ENCODE measurements at regions not wholly inside any gene's neighbourhood (a gene's known extent, or its start where the extent isn't known, plus 50 kb on each side); places are given as distances from the start of the nearest gene placed in this dataset.

DNA sequence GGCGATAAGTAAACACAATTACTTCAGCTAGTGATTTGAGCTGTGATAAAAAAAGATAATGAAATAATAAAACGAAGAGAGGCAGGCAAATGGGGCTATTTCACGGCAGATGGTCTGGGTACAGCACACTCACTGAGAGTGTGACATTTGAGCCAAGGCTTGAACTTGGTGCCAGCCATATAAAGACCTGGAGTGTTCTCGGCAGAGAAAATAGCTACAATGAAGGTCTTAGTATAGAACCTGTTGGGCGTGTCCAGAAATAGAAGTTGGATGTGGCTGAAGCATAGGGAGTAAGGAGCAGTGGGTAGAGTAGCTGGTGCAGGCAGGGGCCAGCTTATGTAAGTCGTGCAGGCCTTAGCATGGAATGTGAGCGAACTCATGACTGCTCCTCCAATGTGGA, 660.3 kb upstream of the WWC1 start:
- ATAC-seq: no peak
- TF ChIP-seq, protein P1, sequence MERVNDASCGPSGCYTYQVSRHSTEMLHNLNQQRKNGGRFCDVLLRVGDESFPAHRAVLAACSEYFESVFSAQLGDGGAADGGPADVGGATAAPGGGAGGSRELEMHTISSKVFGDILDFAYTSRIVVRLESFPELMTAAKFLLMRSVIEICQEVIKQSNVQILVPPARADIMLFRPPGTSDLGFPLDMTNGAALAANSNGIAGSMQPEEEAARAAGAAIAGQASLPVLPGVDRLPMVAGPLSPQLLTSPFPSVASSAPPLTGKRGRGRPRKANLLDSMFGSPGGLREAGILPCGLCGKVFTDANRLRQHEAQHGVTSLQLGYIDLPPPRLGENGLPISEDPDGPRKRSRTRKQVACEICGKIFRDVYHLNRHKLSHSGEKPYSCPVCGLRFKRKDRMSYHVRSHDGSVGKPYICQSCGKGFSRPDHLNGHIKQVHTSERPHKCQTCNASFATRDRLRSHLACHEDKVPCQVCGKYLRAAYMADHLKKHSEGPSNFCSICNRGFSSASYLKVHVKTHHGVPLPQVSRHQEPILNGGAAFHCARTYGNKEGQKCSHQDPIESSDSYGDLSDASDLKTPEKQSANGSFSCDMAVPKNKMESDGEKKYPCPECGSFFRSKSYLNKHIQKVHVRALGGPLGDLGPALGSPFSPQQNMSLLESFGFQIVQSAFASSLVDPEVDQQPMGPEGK (CRISPR knock-in tag; IDR thresholded peaks at IDR 0.05; ENCODE audit: borderline replicate concordance): no peak
- no peak for TF ChIP-seq ZNF70 (CRISPR knock-in tag; IDR thresholded peaks at IDR 0.05)

DNA sequence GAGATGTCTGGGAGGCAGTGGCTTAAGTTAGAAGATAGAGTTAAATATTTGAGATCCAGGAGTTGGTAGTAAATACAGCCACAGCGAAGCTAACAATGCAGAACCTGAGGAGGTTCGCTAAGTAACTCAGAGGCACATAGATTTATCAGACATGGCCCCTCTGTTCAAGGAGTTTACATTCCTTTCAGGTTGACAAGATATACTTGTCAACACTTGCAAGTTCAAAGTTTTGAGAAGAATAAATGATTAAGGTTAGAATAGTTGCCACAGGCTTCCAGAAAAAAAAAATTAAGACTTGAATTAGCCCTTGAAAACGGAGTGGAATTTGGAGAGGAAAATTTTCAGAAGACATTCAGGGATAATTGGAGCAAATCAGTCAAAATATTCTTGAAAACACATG, 658.3 kb upstream of the WWC1 start:
- TF ChIP-seq ISL1 (CRISPR knock-in tag; IDR thresholded peaks at IDR 0.05): no peak
- no peak for TF ChIP-seq ZNF8 (CRISPR knock-in tag; IDR thresholded peaks at IDR 0.05)
- no peak for TF ChIP-seq ESRRG (CRISPR knock-in tag; IDR thresholded peaks at IDR 0.05)
- TF ChIP-seq, protein P2, sequence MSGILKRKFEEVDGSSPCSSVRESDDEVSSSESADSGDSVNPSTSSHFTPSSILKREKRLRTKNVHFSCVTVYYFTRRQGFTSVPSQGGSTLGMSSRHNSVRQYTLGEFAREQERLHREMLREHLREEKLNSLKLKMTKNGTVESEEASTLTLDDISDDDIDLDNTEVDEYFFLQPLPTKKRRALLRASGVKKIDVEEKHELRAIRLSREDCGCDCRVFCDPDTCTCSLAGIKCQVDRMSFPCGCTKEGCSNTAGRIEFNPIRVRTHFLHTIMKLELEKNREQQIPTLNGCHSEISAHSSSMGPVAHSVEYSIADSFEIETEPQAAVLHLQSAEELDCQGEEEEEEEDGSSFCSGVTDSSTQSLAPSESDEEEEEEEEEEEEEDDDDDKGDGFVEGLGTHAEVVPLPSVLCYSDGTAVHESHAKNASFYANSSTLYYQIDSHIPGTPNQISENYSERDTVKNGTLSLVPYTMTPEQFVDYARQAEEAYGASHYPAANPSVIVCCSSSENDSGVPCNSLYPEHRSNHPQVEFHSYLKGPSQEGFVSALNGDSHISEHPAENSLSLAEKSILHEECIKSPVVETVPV (CRISPR knock-in tag; IDR thresholded peaks at IDR 0.05): no peak
- no peak for TF ChIP-seq ZNF565 (CRISPR knock-in tag; conservative IDR thresholded peaks at IDR 0.05; ENCODE audit: low read depth)
- no peak for TF ChIP-seq ARNTL (CRISPR knock-in tag; IDR thresholded peaks at IDR 0.05; ENCODE audit: borderline replicate concordance, low read depth)
- TF ChIP-seq, protein P1 (CRISPR knock-in tag; IDR thresholded peaks at IDR 0.05; ENCODE audit: borderline replicate concordance): no peak
- TF ChIP-seq PPARA (CRISPR knock-in tag; IDR thresholded peaks at IDR 0.05; ENCODE audit: borderline replicate concordance): no peak
- TF ChIP-seq, protein P3, sequence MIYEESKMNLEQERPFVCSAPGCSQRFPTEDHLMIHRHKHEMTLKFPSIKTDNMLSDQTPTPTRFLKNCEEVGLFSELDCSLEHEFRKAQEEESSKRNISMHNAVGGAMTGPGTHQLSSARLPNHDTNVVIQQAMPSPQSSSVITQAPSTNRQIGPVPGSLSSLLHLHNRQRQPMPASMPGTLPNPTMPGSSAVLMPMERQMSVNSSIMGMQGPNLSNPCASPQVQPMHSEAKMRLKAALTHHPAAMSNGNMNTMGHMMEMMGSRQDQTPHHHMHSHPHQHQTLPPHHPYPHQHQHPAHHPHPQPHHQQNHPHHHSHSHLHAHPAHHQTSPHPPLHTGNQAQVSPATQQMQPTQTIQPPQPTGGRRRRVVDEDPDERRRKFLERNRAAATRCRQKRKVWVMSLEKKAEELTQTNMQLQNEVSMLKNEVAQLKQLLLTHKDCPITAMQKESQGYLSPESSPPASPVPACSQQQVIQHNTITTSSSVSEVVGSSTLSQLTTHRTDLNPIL (CRISPR knock-in tag; IDR thresholded peaks at IDR 0.05; ENCODE audit: low read depth): no peak
- TF ChIP-seq CSDC2 (CRISPR knock-in tag; IDR thresholded peaks at IDR 0.05): no peak
- TF ChIP-seq RARB (CRISPR knock-in tag; IDR thresholded peaks at IDR 0.05): no peak
- TF ChIP-seq ZNF70 (CRISPR knock-in tag; IDR thresholded peaks at IDR 0.05): no peak
- no peak for TF ChIP-seq ZFP30 (CRISPR knock-in tag; IDR thresholded peaks at IDR 0.05)
- no peak for TF ChIP-seq SNAI2 (CRISPR knock-in tag; IDR thresholded peaks at IDR 0.05)
- no peak for TF ChIP-seq OSR1 (CRISPR knock-in tag; IDR thresholded peaks at IDR 0.05)
- TF ChIP-seq ZFP3 (CRISPR knock-in tag; IDR thresholded peaks at IDR 0.05): no peak
- TF ChIP-seq TOX (CRISPR knock-in tag; IDR thresholded peaks at IDR 0.05; ENCODE audit: borderline replicate concordance): no peak
- no peak for ATAC-seq

DNA sequence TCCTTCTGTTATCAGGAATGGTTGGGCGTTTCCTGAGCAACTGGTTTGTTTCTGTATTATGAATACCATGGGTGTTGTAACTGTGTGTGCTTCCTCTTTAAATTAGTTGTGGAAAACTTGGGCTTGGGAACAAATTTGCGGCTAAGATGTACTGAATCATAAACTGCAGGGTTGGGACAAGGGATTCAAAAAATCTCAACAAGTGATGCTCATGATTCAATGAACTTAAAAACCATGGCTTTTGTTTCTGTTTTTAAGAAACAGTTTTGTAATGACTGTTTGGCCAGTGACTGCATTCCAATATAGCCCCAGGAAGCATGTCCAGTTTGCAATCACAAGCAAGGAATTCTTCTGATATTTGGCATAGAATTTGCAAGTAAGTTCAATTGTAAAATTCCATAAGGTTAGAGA, 657.5 kb upstream of the WWC1 start:
- ATAC-seq: no peak; the same call in 2 of the 3 replicates
- TF ChIP-seq TOX (CRISPR knock-in tag; IDR thresholded peaks at IDR 0.05; ENCODE audit: borderline replicate concordance): no peak

DNA sequence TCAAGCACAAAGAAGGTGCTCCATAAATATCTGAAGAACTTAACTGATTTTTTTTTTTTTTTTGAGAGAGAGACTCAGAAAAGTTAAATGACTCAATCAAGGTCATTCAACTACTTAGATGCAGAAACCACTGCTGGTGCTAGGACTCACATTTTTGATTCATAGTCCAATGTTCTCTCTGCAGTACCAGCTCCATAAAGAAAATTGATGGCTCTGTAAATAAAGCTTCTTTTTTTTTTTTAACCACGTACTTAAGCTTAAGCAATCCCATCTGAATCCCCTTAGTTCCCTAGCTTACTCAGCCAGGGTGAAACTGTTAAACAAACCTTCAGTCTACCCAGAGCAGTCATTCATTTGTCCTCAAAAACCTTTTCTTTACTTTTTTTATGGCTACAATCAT, 657.0 kb upstream of the WWC1 start:
- ATAC-seq: no peak
- TF ChIP-seq ZFP30 (CRISPR knock-in tag; IDR thresholded peaks at IDR 0.05) (no peak), ESRRG (CRISPR knock-in tag; IDR thresholded peaks at IDR 0.05) (no peak), ZNF565 (CRISPR knock-in tag; conservative IDR thresholded peaks at IDR 0.05; ENCODE audit: low read depth) (no peak), OSR1 (CRISPR knock-in tag; IDR thresholded peaks at IDR 0.05) (no peak), GLIS3 (CRISPR knock-in tag; IDR thresholded peaks at IDR 0.05) (no peak), ARNTL (CRISPR knock-in tag; IDR thresholded peaks at IDR 0.05; ENCODE audit: borderline replicate concordance, low read depth) (no peak), ZC3H10 (CRISPR knock-in tag; IDR thresholded peaks at IDR 0.05) (no peak)
- TF ChIP-seq, protein P4, sequence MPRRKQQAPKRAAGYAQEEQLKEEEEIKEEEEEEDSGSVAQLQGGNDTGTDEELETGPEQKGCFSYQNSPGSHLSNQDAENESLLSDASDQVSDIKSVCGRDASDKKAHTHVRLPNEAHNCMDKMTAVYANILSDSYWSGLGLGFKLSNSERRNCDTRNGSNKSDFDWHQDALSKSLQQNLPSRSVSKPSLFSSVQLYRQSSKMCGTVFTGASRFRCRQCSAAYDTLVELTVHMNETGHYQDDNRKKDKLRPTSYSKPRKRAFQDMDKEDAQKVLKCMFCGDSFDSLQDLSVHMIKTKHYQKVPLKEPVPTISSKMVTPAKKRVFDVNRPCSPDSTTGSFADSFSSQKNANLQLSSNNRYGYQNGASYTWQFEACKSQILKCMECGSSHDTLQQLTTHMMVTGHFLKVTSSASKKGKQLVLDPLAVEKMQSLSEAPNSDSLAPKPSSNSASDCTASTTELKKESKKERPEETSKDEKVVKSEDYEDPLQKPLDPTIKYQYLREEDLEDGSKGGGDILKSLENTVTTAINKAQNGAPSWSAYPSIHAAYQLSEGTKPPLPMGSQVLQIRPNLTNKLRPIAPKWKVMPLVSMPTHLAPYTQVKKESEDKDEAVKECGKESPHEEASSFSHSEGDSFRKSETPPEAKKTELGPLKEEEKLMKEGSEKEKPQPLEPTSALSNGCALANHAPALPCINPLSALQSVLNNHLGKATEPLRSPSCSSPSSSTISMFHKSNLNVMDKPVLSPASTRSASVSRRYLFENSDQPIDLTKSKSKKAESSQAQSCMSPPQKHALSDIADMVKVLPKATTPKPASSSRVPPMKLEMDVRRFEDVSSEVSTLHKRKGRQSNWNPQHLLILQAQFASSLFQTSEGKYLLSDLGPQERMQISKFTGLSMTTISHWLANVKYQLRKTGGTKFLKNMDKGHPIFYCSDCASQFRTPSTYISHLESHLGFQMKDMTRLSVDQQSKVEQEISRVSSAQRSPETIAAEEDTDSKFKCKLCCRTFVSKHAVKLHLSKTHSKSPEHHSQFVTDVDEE (CRISPR knock-in tag; IDR thresholded peaks at IDR 0.05): no peak

All from SK-N-SH treated with all-trans-retinoic acid at 6 μM for 48 hours (cell line).